ENCODE measurements at regions not wholly inside any gene's neighbourhood (a gene's known extent, or its start where the extent isn't known, plus 50 kb on each side); places are given as distances from the start of the nearest gene placed in this dataset.
"Not testable (repeated sequence)": the region's sequence is repeated elsewhere in the genome, so short reads cannot be mapped to it uniquely, and the experiment has no call there.

DNA sequence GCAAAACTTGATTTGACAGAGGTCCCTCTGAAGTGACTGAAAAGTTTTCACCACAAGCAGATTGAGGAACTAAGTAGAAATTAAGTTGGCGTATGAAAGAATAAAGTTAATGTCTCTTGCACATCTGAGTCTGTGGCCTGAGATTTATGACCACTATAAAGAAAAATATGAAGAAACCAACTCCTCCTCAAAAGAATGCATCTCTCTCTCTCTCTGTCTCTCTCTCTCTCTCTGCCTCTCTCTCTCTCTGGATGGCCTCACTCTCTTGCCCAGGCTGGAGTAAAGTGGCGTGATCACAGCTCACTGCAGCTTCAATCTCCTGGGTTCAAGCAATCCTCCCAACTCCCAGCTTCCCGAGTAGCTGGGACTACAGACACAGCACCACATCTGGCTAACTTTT lies 55.2 kb downstream of the RPL22L1 start:
- DNase-seq: no peak

GRCh38 chr3:170813266-170813665 lies 56.7 kb downstream of the RPL22L1 start:
- no peak for DNase-seq

GRCh38 chr3:170811928-170812591 lies 57.9 kb downstream of the RPL22L1 start:
- DNase-seq: peak; percentile 80

- DNase-seq: no peak
Measured at GRCh38 chr3:170811515-170811914, 58.5 kb downstream of the RPL22L1 start.

DNA sequence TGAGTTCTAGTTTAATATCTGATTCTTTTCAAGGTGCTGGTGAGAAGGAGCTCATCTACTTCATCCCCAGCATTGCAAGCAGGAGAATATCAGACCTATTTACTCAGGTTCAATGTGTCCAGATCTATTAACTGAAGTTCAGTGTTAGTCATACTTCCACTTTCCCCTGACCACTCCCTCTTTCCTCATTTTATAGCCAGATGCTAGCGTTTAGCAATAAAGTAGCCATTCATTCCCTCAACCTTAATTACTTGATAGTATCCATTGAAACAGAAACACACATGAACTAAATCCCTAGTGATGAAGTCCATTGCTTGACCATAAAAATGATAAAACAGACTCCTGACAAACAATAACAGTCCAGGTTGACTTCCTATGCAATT lies 60.0 kb downstream of the RPL22L1 start:
- no peak for DNase-seq

- DNase-seq: peak; percentile 72
Measured at GRCh38 chr3:170809007-170809974, 60.7 kb downstream of the RPL22L1 start.

DNA sequence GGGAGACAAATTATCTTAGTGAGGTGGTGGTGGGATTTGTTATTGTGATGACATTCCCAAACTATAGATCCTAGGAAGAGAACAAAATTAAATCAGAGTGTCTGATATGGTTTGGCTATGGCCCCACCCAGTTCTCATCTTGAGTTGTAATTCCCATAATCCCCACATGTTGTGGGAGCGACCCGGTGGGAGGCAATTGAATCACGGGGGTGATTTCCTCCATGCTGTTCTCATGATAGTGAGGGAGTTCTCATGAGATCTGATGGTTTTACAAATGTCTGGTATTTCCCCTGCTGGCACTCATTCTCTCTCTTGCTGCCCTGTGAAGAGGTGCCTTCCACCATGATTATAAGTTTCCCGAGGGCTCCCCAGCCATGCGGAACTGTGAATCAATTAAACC lies 62.0 kb downstream of the RPL22L1 start:
- no peak for DNase-seq

- DNase-seq: no peak
Measured at GRCh38 chr3:170806676-170807075, 63.3 kb downstream of the RPL22L1 start.

DNA sequence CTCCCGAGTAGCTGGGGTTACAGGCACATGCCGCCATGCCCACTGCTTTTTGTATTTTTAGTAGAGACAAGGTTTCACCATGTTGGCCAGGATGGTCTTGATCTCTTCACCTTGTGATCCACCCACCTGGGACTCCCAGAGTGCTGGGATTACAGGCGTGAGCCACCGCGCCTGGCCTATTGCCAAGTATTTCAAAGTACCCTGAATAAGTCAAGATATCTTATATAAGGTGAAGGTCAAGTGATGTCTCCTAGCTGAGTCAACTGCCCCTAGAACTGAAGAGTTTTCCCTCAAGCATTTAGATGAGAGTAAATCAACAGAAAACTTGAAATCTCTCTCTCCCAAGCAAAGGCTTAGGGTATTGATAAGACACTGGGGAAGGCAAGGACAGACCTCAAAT lies 63.9 kb downstream of the RPL22L1 start:
- no peak for DNase-seq

GRCh38 chr3:170805296-170805695 lies 64.7 kb downstream of the RPL22L1 start:
- not testable (repeated sequence) for DNase-seq

DNA sequence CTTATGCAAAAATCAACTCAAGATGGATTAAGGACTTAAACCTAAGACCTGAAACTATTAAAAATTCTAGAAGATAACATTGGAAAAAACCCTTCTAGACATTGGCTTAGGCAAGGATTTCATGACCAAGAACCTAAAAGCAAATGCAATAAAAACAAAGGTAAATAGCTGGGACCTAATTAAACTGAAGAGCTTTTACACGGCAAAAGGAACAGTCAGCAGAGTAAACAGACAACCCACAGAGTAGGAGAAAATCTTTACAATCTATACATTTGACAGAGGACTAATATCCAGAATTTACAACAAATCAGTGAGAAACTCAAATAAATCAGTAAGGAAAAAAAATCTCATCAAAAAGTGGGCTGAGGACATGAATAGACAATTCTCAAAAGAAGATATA lies 65.4 kb downstream of the RPL22L1 start:
- not testable (repeated sequence) for DNase-seq

GRCh38 chr3:170804078-170804477 lies 65.9 kb downstream of the RPL22L1 start:
- DNase-seq: no peak

GRCh38 chr3:170802164-170803151 lies 67.5 kb downstream of the RPL22L1 start:
- DNase-seq: no peak

DNA sequence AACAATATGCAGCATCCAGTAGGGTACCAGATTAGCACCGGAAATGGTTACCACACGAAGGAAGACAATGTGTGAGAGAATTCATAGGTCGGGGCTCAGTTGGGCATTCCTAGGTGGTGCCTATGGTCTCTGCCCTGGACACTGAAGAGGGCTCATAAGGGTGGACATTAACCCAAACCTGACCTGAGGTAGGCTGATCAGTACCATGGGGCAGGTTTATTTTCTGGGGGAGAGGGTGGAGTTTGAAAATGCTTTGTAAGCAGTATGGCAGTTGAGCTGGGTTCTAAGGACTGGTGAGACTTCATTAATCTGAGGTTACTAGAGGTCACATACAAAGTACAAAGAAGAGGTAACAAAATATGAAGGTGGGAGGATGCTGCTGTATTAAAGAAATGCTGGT lies 68.4 kb downstream of the RPL22L1 start:
- no peak for DNase-seq

DNA sequence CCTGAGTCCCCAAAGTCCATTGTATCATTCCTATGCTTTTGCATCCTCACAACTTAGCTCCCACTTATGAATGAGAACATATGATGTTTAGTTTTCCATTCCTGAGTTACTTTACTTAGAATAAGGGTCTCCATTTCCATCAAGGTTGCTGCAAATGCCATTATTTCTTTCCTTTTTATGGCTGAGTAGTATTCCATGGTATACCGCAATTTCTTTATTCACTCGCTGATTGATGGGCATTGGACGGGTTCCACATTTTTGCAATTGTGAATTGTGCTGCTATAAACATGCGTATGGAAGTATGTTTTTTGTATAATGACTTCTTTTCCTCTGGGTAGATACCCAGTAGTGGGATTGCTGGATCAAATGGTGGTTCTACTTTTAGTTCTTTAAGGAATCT lies 69.7 kb downstream of the RPL22L1 start:
- DNase-seq: not testable (repeated sequence)

- DNase-seq: no peak
Measured at GRCh38 chr3:170799009-170799408, 71.0 kb downstream of the RPL22L1 start.

DNA sequence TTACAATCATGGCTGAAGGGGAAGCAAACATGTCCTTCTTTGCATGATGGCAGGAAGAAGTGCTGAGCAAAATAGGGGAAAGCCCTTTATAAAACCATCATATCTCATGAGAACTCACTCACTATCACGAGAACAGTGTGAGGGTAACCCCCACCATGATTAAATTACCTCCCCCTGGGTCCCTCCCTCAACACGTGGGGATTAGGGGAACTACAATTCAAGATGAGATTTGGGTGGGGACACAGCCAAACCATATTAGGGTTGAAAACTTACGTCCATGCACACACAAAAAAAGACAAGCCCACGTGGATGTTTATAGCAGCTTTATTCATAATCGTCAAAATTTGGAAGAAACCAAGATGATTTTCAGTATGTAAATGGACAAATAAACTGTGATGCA lies 72.3 kb downstream of the RPL22L1 start:
- no peak for DNase-seq

DNA sequence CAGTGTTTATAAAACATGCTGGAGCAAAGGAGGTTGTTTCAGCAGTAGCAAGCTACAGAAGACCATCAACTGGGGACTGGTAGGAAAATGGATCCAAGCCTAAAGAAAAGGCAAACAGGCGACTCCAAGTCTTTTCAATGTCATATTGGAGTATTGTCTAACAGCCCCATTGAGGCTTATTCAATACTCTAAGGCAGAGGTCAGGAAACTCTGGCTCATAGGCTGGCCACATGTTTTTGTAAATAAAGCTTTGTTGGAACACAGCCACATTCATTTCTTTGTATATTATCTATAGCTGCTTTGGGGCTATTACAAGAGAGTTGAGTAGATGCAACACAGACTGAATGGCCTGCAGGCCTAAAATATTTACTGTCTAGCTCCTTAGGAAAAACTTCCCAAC lies 77.5 kb downstream of the RPL22L1 start:
- DNase-seq: no peak

GRCh38 chr3:170790647-170791046 lies 79.3 kb downstream of the RPL22L1 start:
- no peak for DNase-seq

DNA sequence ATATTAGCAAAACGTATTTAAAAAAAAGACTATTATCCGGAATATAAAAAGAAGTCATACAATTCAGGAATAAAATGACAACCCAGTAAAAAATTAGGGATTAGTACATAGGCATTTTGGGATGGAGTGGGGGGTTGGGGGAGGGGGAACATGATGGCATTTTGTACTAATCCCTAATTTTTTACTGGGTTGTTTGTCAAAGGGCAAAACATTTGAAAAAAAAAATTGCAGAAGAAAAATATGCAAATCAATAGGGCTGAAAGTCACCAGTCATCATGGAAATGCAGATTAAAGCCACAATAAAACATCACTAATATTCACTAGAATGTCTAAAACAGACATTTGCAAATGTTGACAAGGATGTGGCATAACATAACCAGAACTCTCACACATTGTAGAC lies 82.5 kb downstream of the RPL22L1 start:
- no peak for DNase-seq

DNA sequence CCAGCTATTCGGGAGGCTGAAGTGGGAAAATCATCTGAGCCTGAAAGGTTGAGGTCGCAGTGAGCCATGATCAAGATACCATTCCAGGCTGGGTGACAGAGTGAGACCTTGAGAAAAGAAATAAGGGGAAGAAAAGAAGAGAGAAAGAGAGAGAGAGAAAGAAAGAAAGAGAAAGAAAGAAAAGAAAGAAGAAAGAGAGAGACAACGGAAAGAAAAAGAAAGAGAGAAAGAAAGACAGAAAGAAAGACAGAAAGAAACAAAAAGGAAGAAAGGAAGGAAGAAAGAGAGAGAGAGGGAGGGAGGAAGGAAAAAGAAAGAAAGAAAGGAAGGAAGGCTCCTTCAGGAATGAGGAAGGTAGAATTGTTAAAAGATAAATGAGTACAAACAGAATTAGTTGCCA lies 84.5 kb downstream of the RPL22L1 start:
- DNase-seq: no peak

GRCh38 chr3:170784406-170784805 lies 85.6 kb downstream of the RPL22L1 start:
- no peak for DNase-seq

DNA sequence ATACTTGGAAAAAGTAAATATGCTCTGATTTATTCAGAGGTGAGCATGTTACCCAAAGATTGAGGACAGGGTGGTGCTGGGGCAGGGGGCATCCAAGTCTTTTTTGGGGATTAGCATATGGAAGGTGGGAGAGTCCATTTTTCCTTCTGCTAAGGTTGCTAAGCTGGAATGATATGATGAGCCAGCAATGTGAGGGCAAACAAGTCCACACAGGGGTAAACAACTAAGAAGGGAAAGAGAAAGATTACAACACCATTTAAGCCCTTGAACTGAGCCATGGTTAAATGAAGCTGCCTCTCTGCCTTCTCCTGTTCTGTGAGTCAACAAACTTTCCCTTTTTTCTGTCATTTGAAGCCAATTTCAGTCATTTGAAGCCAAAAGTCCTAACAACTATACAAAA lies 89.0 kb downstream of the RPL22L1 start:
- DNase-seq: no peak
